ENCODE measurements at regions not wholly inside any gene's neighbourhood (a gene's known extent, or its start where the extent isn't known, plus 50 kb on each side); places are given as distances from the start of the nearest gene placed in this dataset.

- no peak for DNase-seq (ENCODE audit: low spot score)
- no peaks in the 10 kb centered on the region for H3K27me3 ChIP-seq
- TF ChIP-seq CTCF (IDR thresholded peaks at IDR 0.05) = no peak
- H3K36me3 ChIP-seq = no peaks in the 10 kb centered on the region
- H3K4me1 ChIP-seq = no peaks in the 10 kb centered on the region
- no peak overlapping the region for H3K4me3 ChIP-seq
- no peak overlapping the region for H3K27ac ChIP-seq
- H3K9me3 ChIP-seq = peaks cover 0 to 4% of the 10 kb centered on the region in 2 donors
These were observed 723.5 kb upstream of the ADAMTS5 start for GRCh38 chr21:27690426-27690825.

GRCh38 chr21:27688773-27689172 lies 721.9 kb upstream of the ADAMTS5 start:
- Histone ChIP-seq H3K27me3 (no peaks in the 10 kb centered on the region), H3K4me1 (no peaks in the 10 kb centered on the region), H3K4me3 (no peak overlapping the region), H3K27ac (no peak overlapping the region), H3K36me3 (no peaks in the 10 kb centered on the region), H3K9me3 (peaks cover 0 to 4% of the 10 kb centered on the region in 2 donors)
- TF ChIP-seq CTCF (IDR thresholded peaks at IDR 0.05) = no peak
- no peak for DNase-seq (ENCODE audit: low spot score)

GRCh38 chr21:27683292-27683691 lies 716.4 kb upstream of the ADAMTS5 start:
- Histone ChIP-seq H3K27ac (no peak overlapping the region), H3K4me3 (no peak overlapping the region), H3K4me1 (no peaks in the 10 kb centered on the region), H3K9me3 (no peaks in the 10 kb centered on the region), H3K36me3 (no peaks in the 10 kb centered on the region), H3K27me3 (no peaks in the 10 kb centered on the region)
- TF ChIP-seq CTCF (IDR thresholded peaks at IDR 0.05) = no peak
- no peak for DNase-seq (ENCODE audit: low spot score)

- no peaks in the 10 kb centered on the region for H3K36me3 ChIP-seq
- H3K27me3 ChIP-seq = no peaks in the 10 kb centered on the region
- H3K9me3 ChIP-seq = no peaks in the 10 kb centered on the region
- DNase-seq (ENCODE audit: low spot score) = no peak
- no peak overlapping the region for H3K27ac ChIP-seq
- H3K4me1 ChIP-seq = no peaks in the 10 kb centered on the region
- no peak overlapping the region for H3K4me3 ChIP-seq
- TF ChIP-seq CTCF (IDR thresholded peaks at IDR 0.05) = no peak
These were observed 715.0 kb upstream of the ADAMTS5 start for GRCh38 chr21:27681841-27682240.

GRCh38 chr21:27681038-27681437 lies 714.1 kb upstream of the ADAMTS5 start:
- no peak for TF ChIP-seq CTCF (IDR thresholded peaks at IDR 0.05)
- H3K4me1 ChIP-seq = no peaks in the 10 kb centered on the region
- no peak overlapping the region for H3K4me3 ChIP-seq
- no peak for DNase-seq (ENCODE audit: low spot score)
- no peak overlapping the region for H3K27ac ChIP-seq
- no peaks in the 10 kb centered on the region for H3K36me3 ChIP-seq
- no peaks in the 10 kb centered on the region for H3K27me3 ChIP-seq
- no peaks in the 10 kb centered on the region for H3K9me3 ChIP-seq

- no peaks in the 10 kb centered on the region for H3K9me3 ChIP-seq
- no peak for TF ChIP-seq CTCF (IDR thresholded peaks at IDR 0.05)
- H3K27me3 ChIP-seq = no peaks in the 10 kb centered on the region
- H3K4me1 ChIP-seq = no peaks in the 10 kb centered on the region
- DNase-seq (ENCODE audit: low spot score) = no peak
- H3K4me3 ChIP-seq = no peak overlapping the region
- no peaks in the 10 kb centered on the region for H3K36me3 ChIP-seq
- H3K27ac ChIP-seq = no peak overlapping the region
These were observed 713.3 kb upstream of the ADAMTS5 start for GRCh38 chr21:27680181-27680580.
